B cell (primary cell): ENCODE measurements at regions not wholly inside any gene's neighbourhood (a gene's known extent, or its start where the extent isn't known, plus 50 kb on each side); places are given as distances from the start of the nearest gene placed in this dataset.

Experiments
- CTCF ChIP-seq: fragments of 200-600 bp; IDR thresholded peaks from one replicate; pipeline ENCODE4 v1.8.0; 2022; ENCODE audit warnings: antibody characterized with exemption, mild to moderate bottlenecking
- EZH2 ChIP-seq: IDR thresholded peaks from 2 replicates; pipeline ENCODE4 v1.6.1; 2012; ENCODE audit warnings: borderline replicate concordance, low read depth, mild to moderate bottlenecking, moderate library complexity, low read length; ENCODE audit not compliant: insufficient read depth, poor library complexity, severe bottlenecking

GRCh38 chr13:91165758-91166157, 181.7 kb upstream of the MIR17HG start:
- TF ChIP-seq CTCF (no peak), EZH2 (no peak)
